OCI-LY7 (cell line): ENCODE measurements at regions not wholly inside any gene's neighbourhood (a gene's known extent, or its start where the extent isn't known, plus 50 kb on each side); places are given as distances from the start of the nearest gene placed in this dataset.

Experiments
- EZH2phosphoT487 ChIP-seq: fragments of 200-600 bp; sonication (generic); IDR thresholded peaks from 2 replicates; pipeline ENCODE4 v1.6.1; 2018; ENCODE audit warnings: low read depth, borderline replicate concordance, mild to moderate bottlenecking, mixed run types, antibody characterized with exemption, low read length, moderate library complexity, mixed read lengths
- TF ChIP-seq, protein P1 (sequence below): fragments of 200-600 bp; sonication (generic); conservative IDR thresholded peaks from 2 replicates; pipeline ENCODE4 v1.5.1; 2014; ENCODE audit warnings: mild to moderate bottlenecking, antibody characterized with exemption, low read length, moderate library complexity, mixed read lengths

DNA sequence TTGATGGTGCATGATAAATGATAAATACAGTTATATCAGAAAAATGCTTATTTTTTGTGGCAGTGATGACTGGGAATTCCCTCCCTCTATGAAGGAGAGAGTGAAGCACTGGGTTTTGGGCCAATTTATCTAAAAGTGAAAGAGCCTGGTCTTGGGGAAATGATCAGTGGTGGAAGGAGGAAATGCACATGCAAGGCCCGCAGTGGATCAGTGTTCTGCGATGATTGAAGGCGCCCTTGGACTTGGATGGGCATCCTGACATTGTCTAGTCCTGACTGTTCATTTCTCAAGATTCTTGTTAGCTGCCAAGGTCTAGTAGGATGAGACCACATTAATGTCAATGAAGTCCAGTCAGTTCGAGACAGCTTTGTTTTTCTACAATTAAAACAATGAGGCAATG, 272.0 kb upstream of the SLC35B3 start:
- TF ChIP-seq, protein P1, sequence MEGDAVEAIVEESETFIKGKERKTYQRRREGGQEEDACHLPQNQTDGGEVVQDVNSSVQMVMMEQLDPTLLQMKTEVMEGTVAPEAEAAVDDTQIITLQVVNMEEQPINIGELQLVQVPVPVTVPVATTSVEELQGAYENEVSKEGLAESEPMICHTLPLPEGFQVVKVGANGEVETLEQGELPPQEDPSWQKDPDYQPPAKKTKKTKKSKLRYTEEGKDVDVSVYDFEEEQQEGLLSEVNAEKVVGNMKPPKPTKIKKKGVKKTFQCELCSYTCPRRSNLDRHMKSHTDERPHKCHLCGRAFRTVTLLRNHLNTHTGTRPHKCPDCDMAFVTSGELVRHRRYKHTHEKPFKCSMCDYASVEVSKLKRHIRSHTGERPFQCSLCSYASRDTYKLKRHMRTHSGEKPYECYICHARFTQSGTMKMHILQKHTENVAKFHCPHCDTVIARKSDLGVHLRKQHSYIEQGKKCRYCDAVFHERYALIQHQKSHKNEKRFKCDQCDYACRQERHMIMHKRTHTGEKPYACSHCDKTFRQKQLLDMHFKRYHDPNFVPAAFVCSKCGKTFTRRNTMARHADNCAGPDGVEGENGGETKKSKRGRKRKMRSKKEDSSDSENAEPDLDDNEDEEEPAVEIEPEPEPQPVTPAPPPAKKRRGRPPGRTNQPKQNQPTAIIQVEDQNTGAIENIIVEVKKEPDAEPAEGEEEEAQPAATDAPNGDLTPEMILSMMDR: no peak
- TF ChIP-seq EZH2phosphoT487: no peak
